GM12878 (cell line): ENCODE measurements at regions not wholly inside any gene's neighbourhood (a gene's known extent, or its start where the extent isn't known, plus 50 kb on each side); places are given as distances from the start of the nearest gene placed in this dataset.

Experiments used
- ATAC-seq: fragments of 200-7000 bp; cut with Tn5 transposase; 3 replicates; pipeline ENCODE4 v1.9.1; 2020; ENCODE audit warnings: mild to moderate bottlenecking, moderate library complexity
- BruUV-seq: library from RNA; stranded (reverse); fragments of 400-500 nt; replicated peaks from 2 replicates; lab custom pipeline; 2021; lab: Mats Ljungman, UMichigan
- CTCF ChIA-PET: fragments of 300-600 bp; sonication (Branson Sonifier 250); formaldehyde crosslinking; extraction: SDS; loops from one replicate; lab custom pipeline; 2021; ENCODE audit warnings: inconsistent platforms; lab: Yijun Ruan, JAX
- POLR2A ChIA-PET: fragments of 350-600 bp; formaldehyde crosslinking; extraction: SDS; loops from one replicate; lab custom pipeline; 2021; ENCODE audit warnings: inconsistent platforms; lab: Charles Lee
- RAD21 ChIA-PET: fragments of 300-600 bp; sonication (Branson Sonifier 250); formaldehyde crosslinking; loops from one replicate; lab custom pipeline; 2023; ENCODE audit warnings: antibody characterized with exemption; ENCODE audit not compliant: unreplicated experiment; lab: Charles Lee
- SMC1A ChIA-PET: fragments of 300-600 bp; sonication (Branson Sonifier 250); formaldehyde crosslinking; loops from one replicate; lab custom pipeline; 2023; ENCODE audit not compliant: unreplicated experiment, uncharacterized antibody; lab: Charles Lee
- DNase-seq: peaks from one replicate; pipeline ENCODE4 v3.0.0-alpha.2; 2011; ENCODE audit warnings: low read depth, low spot score
- FAIRE-seq: peaks from 3 replicates; lab custom pipeline; 2011; peaks lifted over from hg19 to GRCh38; lab: Jason Lieb, UNC
- H2AFZ ChIP-seq: 2 replicates; pipeline ENCODE4 v1.6.0; 2011; ENCODE audit warnings: low read depth, low read length, control low read depth; ENCODE audit not compliant: control insufficient read depth
- H3K27ac ChIP-seq: 2 replicates; pipeline ENCODE4 v1.5.1; 2011; ENCODE audit warnings: control low read depth; ENCODE audit not compliant: control insufficient read depth, insufficient read depth
- H3K27me3 ChIP-seq, 2 experiments: replicated peaks in 1 of 2; 2 replicates each; pipeline versions ENCODE4 v1.6.0 to v1.6.1; 2011; ENCODE audit warnings: low read length in 1 of 2; ENCODE audit not compliant: control insufficient read depth in 2 of 2, insufficient read depth in 2 of 2
- H3K36me3 ChIP-seq, 2 experiments: 2 replicates each; pipeline ENCODE4 v1.5.1; 2011; ENCODE audit warnings: low read length in 1 of 2; ENCODE audit not compliant: control insufficient read depth in 2 of 2, insufficient read depth in 2 of 2
- H3K4me1 ChIP-seq: 2 replicates; pipeline ENCODE4 v1.6.1; 2011; ENCODE audit warnings: mild to moderate bottlenecking, low read length, moderate library complexity, mixed read lengths; ENCODE audit not compliant: control insufficient read depth, insufficient read depth
- H3K4me2 ChIP-seq: 2 replicates; pipeline ENCODE4 v1.6.0; 2011; ENCODE audit warnings: control low read depth; ENCODE audit not compliant: control insufficient read depth, insufficient read depth
- H3K4me3 ChIP-seq: fragments of 200-600 bp; sonication (generic); 2 replicates; pipeline ENCODE4 v1.5.1; 2016
- H3K79me2 ChIP-seq: 2 replicates; pipeline ENCODE4 v1.6.0; 2011; ENCODE audit warnings: low read length; ENCODE audit not compliant: control insufficient read depth, insufficient read depth
- H3K9ac ChIP-seq: 2 replicates; pipeline ENCODE4 v1.8.0; 2011; ENCODE audit warnings: low read length, control low read depth, mixed read lengths; ENCODE audit not compliant: control insufficient read depth, insufficient read depth
- H3K9me3 ChIP-seq: replicated peaks from 3 replicates; pipeline ENCODE4 v1.5.1; 2011; ENCODE audit warnings: mild to moderate bottlenecking, low read length; ENCODE audit not compliant: control insufficient read depth, insufficient read depth
- H4K20me1 ChIP-seq: 2 replicates; pipeline ENCODE4 v1.6.0; 2011; ENCODE audit not compliant: control insufficient read depth, insufficient read depth
- BRCA1 ChIP-seq: IDR thresholded peaks from 2 replicates; pipeline ENCODE4 v1.6.1; 2011; ENCODE audit warnings: low read depth, low read length, improper control_type of control experiment
- CUX1 ChIP-seq: IDR thresholded peaks from 2 replicates; pipeline ENCODE4 v1.6.1; 2012; ENCODE audit warnings: improper control_type of control experiment, low read depth, low read length; ENCODE audit not compliant: insufficient replicate concordance
- E4F1 ChIP-seq: fragments of 450-650 bp; IDR thresholded peaks from 2 replicates; pipeline ENCODE4 v1.6.1; 2018; ENCODE audit warnings: borderline replicate concordance, mild to moderate bottlenecking; ENCODE audit not compliant: partially characterized antibody
- in situ Hi-C: fragments of 300-500 bp; cut with MboI; formaldehyde crosslinking; loops from 9 replicates; pipeline ENCODE4 v1.14.3; 2018; ENCODE audit warnings: mixed read lengths
- intact Hi-C: fragments of 100-400 bp; cut with micrococcal nuclease; formaldehyde crosslinking; loops from one replicate; pipeline ENCODE4 v1.14.2; 2022; ENCODE audit not compliant: unreplicated experiment

- TF ChIP-seq E4F1 = no peak
- TF ChIP-seq, all 136 proteins: peak for 0
Measured at GRCh38 chr13:88675347-88675996, 1004.3 kb downstream of the SLITRK5 start (continued).

GRCh38 chr13:88676016-88676415 lies 1004.8 kb downstream of the SLITRK5 start:
- FAIRE-seq (no peak), ATAC-seq (no peak), DNase-seq (no peak)
- no peak overlapping the region for H3K4me3 ChIP-seq
- H3K27ac ChIP-seq = no peak overlapping the region
- no peaks in the 10 kb centered on the region for H3K27me3 ChIP-seq
- H3K79me2 ChIP-seq = no peaks in the 10 kb centered on the region
- H3K9me3 ChIP-seq = no peaks in the 10 kb centered on the region; the same call in 2 of the 3 replicates
- CTCF ChIA-PET = interaction anchor here (0.8 kb wide), 1 partner anchor 28 kb away, joined by 3 read pairs; no protein-coding TSS in a partner anchor
- no TSS peak for BruUV-seq
- H3K4me2 ChIP-seq = no peak overlapping the region
- SMC1A ChIA-PET = interaction anchor here (1.3 kb wide), 1 partner anchor 16 kb away, joined by 3 read pairs; no protein-coding TSS in a partner anchor
- TF ChIP-seq BRCA1 (no peak), CUX1 (no peak)
- RAD21 ChIA-PET = no interaction called here
- H3K9ac ChIP-seq = no peak overlapping the region
- H3K4me1 ChIP-seq = no peaks in the 10 kb centered on the region
- no peaks in the 10 kb centered on the region for H3K36me3 ChIP-seq
- in situ Hi-C loops (no loop called here), intact Hi-C loops (no loop called here)
- POLR2A ChIA-PET = no interaction called here
- H4K20me1 ChIP-seq = no peaks in the 10 kb centered on the region
- no peak overlapping the region for H2AFZ ChIP-seq
